ENCODE measurements at regions not wholly inside any gene's neighbourhood (a gene's known extent, or its start where the extent isn't known, plus 50 kb on each side); places are given as distances from the start of the nearest gene placed in this dataset.

DNA sequence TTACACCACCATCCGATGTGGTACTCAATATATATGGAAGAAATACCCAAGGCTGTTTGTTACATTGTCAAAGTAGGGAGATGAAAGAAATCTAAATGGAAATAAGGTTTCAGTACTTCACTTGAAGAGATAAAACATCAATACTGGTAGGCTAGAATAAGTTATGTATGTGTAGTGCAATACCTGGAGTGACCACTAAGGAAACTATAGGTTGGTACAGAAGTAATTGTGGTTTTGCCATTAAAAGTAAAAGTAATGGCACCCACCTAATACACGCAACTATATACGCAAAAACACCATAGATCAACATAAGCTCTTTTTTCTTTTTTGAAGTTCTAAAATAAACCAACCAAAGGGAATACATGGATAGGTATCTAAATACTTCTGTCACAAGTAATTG, 143.2 kb upstream of the KYNU start:
- TF ChIP-seq POLR2A (IDR thresholded peaks at IDR 0.05; ENCODE audit: low read length) (no peak), GATA1 (IDR thresholded peaks at IDR 0.05; ENCODE audit: low read depth, low read length) (no peak)
